NT2/D1 (cell line): ENCODE measurements at regions not wholly inside any gene's neighbourhood (a gene's known extent, or its start where the extent isn't known, plus 50 kb on each side); places are given as distances from the start of the nearest gene placed in this dataset.

Experiments used
- DNase-seq: peaks from one replicate; pipeline ENCODE4 v3.0.0-alpha.2; 2011; ENCODE audit warnings: low read depth, low spot score
- H3K27me3 ChIP-seq: 2 replicates; pipeline ENCODE4 v1.6.0; 2011; ENCODE audit warnings: mild to moderate bottlenecking; ENCODE audit not compliant: insufficient read length, insufficient read depth
- H3K36me3 ChIP-seq: 2 replicates; pipeline ENCODE4 v1.6.1; 2011; ENCODE audit warnings: mild to moderate bottlenecking, low read length, mixed read lengths; ENCODE audit not compliant: insufficient read depth, insufficient read length
- H3K4me1 ChIP-seq: 2 replicates; pipeline ENCODE4 v1.5.1; 2011; ENCODE audit not compliant: insufficient read depth, insufficient read length
- H3K4me3 ChIP-seq: 2 replicates; pipeline ENCODE4 v1.5.1; 2011; ENCODE audit warnings: low read depth; ENCODE audit not compliant: insufficient read length
- H3K9ac ChIP-seq: 2 replicates; pipeline ENCODE4 v1.6.0; 2011; ENCODE audit warnings: low read depth; ENCODE audit not compliant: insufficient read length
- H3K9me3 ChIP-seq: 2 replicates; pipeline ENCODE4 v1.5.1; 2011; ENCODE audit warnings: mild to moderate bottlenecking, low read length; ENCODE audit not compliant: insufficient read depth
- SUZ12 ChIP-seq: IDR thresholded peaks from 2 replicates; pipeline ENCODE4 v1.6.1; 2011; ENCODE audit not compliant: insufficient read length, insufficient read depth; ENCODE audit errors: extremely low read depth
- YY1 ChIP-seq: IDR thresholded peaks from 2 replicates; pipeline ENCODE4 v1.6.1; 2011; ENCODE audit not compliant: insufficient read length, insufficient read depth
- ZNF274 ChIP-seq: IDR thresholded peaks from 2 replicates; pipeline ENCODE4 v1.6.1; 2011; ENCODE audit warnings: mild to moderate bottlenecking, low read depth, low read length

DNA sequence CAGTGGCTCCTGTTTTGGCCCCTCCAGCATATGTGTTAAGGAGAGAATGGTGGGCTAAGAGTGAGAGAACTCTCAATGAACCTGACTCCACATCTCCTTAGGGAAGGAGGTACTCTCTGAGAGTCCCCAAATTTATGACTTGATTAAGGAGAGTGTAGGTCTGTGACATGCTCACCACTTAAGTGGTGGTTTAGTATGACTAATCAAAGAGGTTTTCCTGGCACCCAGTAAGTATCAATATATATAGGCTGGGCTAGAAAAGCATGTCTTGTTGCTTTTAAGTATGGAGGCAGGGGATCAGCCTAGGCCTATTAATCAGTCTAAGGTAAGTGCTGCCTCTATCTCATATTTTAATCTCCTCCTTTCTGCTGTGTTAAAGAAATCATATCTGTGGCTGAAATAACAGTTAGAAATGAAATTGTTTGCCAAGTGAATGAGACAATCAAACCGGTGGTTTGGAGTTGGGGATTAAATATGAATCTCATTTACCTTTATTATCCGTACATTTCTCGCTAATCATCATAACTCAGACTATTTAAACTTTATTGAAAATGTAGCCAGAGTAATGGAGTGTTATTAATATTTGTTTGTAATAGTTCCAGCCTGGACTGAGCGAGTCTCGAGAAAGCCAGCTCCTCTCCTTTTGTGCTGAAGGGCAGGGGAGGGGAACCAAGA is 107.7 kb upstream of the MEIS1 start:
- Histone ChIP-seq H3K4me3 (no peak overlapping the region), H3K9me3 (no peaks in the 10 kb centered on the region), H3K27me3 (no peaks in the 10 kb centered on the region), H3K4me1 (no peaks in the 10 kb centered on the region), H3K9ac (no peak overlapping the region), H3K36me3 (no peaks in the 10 kb centered on the region)
- DNase-seq: no peak
- TF ChIP-seq YY1 (no peak), SUZ12 (no peak), ZNF274 (no peak)

GRCh38 chr2:66324909-66325528 is 109.9 kb upstream of the MEIS1 start:
- DNase-seq: no peak
- H3K27me3 ChIP-seq: no peaks in the 10 kb centered on the region
- H3K4me1 ChIP-seq: no peaks in the 10 kb centered on the region
- no peak overlapping the region for H3K9ac ChIP-seq
- H3K4me3 ChIP-seq: no peak overlapping the region
- H3K36me3 ChIP-seq: no peaks in the 10 kb centered on the region
- no peaks in the 10 kb centered on the region for H3K9me3 ChIP-seq
- TF ChIP-seq YY1 (no peak), SUZ12 (no peak), ZNF274 (no peak)

DNA sequence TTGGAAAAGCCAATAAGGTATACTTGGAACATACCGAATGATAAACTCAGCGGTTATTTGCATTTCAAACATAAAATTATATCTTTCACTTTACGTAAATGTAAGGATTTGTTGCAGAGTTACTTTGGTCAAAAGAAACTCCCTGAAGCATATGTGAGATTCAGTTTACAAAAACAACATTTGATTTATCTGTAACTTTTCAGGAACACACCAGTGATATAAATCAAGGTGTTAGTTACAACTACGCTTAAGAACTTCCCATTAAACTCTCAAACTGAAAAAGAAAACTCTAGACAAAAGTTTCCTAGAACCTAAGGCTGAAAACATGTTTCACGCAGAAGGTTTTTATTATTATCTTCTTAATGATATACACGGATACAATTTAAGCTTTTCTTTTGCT is 110.6 kb upstream of the MEIS1 start:
- DNase-seq: no peak
- H3K27me3 ChIP-seq: no peaks in the 10 kb centered on the region
- no peak overlapping the region for H3K9ac ChIP-seq
- H3K9me3 ChIP-seq: no peaks in the 10 kb centered on the region
- no peak for TF ChIP-seq ZNF274
- TF ChIP-seq YY1: no peak
- no peak for TF ChIP-seq SUZ12
- H3K4me3 ChIP-seq: no peak overlapping the region
- H3K36me3 ChIP-seq: no peaks in the 10 kb centered on the region
- H3K4me1 ChIP-seq: no peaks in the 10 kb centered on the region

DNA sequence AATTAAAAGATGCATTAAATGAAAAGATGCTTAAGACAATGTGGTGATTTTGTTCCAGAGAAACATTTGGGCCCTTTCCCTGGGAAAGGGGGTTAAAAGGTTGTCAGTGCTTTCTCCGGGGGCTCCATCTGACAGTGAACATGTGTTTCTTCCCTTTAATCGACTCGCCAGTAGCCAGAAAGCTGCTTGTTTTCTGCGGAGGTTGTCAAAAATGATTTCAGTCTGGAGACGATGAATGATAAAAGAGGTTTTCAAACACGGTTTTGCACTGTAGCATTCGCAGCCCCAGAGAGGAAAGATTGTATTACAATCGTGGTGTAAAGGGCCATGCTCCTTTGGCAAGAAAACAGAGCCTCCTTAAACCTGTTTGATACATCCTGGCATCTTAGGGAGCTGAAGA is 111.5 kb upstream of the MEIS1 start:
- Histone ChIP-seq H3K9me3 (no peaks in the 10 kb centered on the region), H3K27me3 (no peaks in the 10 kb centered on the region), H3K4me1 (no peaks in the 10 kb centered on the region), H3K4me3 (no peak overlapping the region), H3K36me3 (no peaks in the 10 kb centered on the region), H3K9ac (no peak overlapping the region)
- no peak for DNase-seq
- no peak for TF ChIP-seq ZNF274
- no peak for TF ChIP-seq YY1
- TF ChIP-seq SUZ12: no peak

GRCh38 chr2:66322506-66323260 is 112.2 kb upstream of the MEIS1 start:
- no peaks in the 10 kb centered on the region for H3K9me3 ChIP-seq
- H3K4me1 ChIP-seq: no peaks in the 10 kb centered on the region
- TF ChIP-seq YY1 (no peak), SUZ12 (no peak), ZNF274 (no peak)
- no peak for DNase-seq
- no peaks in the 10 kb centered on the region for H3K36me3 ChIP-seq
- H3K27me3 ChIP-seq: no peaks in the 10 kb centered on the region
- H3K9ac ChIP-seq: no peak overlapping the region
- no peak overlapping the region for H3K4me3 ChIP-seq

- Histone ChIP-seq H3K4me3 (no peak overlapping the region), H3K36me3 (no peaks in the 10 kb centered on the region), H3K9me3 (no peaks in the 10 kb centered on the region), H3K27me3 (no peaks in the 10 kb centered on the region), H3K9ac (no peak overlapping the region), H3K4me1 (no peaks in the 10 kb centered on the region)
- DNase-seq: no peak
- TF ChIP-seq ZNF274: no peak
- no peak for TF ChIP-seq SUZ12
- TF ChIP-seq YY1: no peak
Measured at GRCh38 chr2:66318009-66318561, 116.8 kb upstream of the MEIS1 start.

DNA sequence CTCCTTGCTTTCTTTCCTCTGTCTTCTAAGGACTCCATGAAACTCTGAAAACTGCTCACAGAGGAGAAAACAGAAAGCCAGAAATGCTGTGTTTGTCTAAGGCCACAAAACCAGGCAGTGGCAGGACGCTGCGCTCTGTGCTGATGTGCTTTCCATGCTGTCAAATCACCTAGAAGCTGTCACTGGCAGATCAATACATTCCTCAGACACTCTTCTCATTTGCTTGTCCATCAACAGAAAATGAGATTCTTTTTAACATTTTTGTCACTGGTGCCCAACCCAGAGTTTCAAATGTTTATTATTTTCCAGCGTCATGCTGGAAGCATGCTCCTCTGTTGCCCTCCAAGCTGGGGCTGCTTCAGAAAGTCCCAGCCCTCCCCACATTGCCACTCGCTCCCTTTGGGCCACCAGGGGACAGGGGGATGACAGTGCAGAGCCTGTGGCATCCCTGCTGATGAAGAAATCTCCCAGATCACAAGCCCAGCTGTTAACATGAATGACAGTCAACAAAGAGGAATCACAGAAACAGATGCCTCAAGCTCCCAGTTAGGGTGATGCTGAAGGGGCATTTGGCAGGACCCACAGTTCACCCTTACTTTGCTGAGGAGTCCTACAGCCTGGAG is 117.5 kb upstream of the MEIS1 start:
- H3K27me3 ChIP-seq: no peaks in the 10 kb centered on the region
- TF ChIP-seq ZNF274 (no peak), SUZ12 (no peak), YY1 (no peak)
- no peaks in the 10 kb centered on the region for H3K36me3 ChIP-seq
- no peak for DNase-seq
- no peaks in the 10 kb centered on the region for H3K9me3 ChIP-seq
- no peaks in the 10 kb centered on the region for H3K4me1 ChIP-seq
- no peak overlapping the region for H3K9ac ChIP-seq
- H3K4me3 ChIP-seq: no peak overlapping the region
